ENCODE measurements at regions not wholly inside any gene's neighbourhood (a gene's known extent, or its start where the extent isn't known, plus 50 kb on each side); places are given as distances from the start of the nearest gene placed in this dataset.

DNA sequence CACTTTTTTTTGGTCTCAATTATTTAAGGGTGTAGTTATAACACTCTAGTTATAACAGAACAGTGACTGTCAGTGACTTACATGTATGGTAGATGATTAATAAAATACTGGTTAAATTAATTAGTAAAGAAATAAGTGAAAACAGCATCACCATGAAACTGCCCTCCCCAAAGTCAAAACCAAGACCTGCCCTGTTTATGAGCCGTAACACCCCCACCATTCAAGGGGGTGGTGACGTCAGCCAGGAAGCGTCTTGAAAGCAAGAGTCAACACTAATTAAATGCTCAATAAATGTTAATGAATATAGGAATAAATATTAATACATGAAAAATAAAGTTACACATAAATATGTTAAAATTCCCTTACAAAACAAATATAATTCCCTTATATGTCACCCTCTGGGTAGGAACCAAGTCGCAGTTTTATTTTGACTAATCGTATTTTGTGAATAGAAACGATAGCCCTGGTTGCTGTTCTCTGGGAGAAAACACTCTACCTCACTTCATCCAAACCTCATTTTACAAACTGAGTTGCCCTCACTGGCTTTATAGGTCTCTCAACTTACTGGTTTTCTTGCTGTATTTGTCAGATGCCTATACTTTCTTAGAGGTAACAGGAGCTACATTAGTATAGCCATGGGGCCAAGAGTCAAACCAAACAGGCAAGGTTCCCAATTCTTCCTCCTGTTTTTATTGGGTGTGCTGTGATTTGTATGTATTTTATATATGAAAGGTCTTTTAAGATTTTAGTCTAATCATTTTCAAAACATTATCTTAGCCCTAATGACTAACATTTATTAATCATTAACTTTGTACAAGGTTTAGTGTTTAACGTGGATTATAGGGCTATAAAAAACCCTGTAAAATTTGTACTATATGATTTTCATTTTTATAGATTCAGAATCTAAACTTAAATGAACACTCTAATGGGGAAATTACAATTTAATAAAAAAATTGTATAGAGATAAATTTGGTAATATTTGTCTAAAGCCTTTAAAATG, 227.9 kb upstream of the IRAK1BP1 start:
- TF ChIP-seq, protein P1, sequence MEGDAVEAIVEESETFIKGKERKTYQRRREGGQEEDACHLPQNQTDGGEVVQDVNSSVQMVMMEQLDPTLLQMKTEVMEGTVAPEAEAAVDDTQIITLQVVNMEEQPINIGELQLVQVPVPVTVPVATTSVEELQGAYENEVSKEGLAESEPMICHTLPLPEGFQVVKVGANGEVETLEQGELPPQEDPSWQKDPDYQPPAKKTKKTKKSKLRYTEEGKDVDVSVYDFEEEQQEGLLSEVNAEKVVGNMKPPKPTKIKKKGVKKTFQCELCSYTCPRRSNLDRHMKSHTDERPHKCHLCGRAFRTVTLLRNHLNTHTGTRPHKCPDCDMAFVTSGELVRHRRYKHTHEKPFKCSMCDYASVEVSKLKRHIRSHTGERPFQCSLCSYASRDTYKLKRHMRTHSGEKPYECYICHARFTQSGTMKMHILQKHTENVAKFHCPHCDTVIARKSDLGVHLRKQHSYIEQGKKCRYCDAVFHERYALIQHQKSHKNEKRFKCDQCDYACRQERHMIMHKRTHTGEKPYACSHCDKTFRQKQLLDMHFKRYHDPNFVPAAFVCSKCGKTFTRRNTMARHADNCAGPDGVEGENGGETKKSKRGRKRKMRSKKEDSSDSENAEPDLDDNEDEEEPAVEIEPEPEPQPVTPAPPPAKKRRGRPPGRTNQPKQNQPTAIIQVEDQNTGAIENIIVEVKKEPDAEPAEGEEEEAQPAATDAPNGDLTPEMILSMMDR (IDR thresholded peaks at IDR 0.05): no peak
- TF ChIP-seq POLR2AphosphoS5 (IDR thresholded peaks at IDR 0.05) (no peak), EP300 (IDR thresholded peaks at IDR 0.05) (no peak), POLR2A (IDR thresholded peaks at IDR 0.05) (no peak)

Measured in suprapubic skin (tissue), 4 donors.